Activated T-cell treated with anti-CD3 and anti-CD28 coated beads for 1 hour (primary cell): ENCODE measurements at regions not wholly inside any gene's neighbourhood (a gene's known extent, or its start where the extent isn't known, plus 50 kb on each side); places are given as distances from the start of the nearest gene placed in this dataset.

ENCODE experiments used
- DNase-seq: peaks from one replicate; pipeline ENCODE4 v3.0.0-alpha.2; 2020; ENCODE audit warnings: low read depth

DNA sequence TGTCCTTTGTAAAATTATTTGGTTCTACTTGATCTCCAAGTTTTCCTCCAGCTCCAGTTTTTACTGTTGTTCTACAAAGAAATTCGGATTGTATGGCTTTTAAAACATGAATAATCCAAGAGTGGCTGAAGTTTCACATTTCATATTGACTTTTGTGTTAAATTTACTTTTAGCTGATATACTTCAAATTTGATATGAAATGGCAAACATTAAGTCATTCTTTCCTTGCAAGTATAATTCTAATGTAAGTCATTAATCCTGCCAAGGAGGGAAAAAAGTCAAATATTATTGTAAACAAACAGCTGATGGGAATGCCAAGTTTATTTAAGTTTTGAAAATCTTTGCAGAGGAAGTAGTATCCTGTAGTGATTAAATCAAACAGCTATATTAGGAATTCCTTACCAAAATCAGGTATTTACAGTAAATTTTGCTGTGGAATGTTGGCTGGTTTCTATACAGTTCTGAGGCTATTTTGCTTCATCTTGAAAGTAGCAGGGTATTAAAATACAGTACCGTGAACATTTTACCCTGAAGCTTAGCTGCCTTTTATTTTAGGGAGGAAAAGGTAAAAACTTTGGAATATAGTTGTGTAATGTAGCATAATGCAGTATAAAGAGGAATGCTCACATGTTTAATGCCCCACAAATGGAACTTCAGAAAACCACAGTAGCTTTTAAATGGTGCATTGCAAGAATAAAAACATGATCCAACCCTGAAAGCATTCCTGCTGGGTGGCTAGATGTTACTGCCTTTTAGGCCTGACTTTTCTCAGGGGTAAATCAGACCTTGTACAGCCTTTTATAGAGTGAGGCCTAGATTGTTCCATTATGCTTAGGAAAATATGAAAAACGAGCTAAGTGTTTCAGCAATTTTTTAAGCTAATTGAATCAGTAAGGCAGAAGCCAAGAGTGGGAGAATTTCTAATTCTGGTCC is 62.7 kb upstream of the NT5C1B start:
- no peak for DNase-seq

DNA sequence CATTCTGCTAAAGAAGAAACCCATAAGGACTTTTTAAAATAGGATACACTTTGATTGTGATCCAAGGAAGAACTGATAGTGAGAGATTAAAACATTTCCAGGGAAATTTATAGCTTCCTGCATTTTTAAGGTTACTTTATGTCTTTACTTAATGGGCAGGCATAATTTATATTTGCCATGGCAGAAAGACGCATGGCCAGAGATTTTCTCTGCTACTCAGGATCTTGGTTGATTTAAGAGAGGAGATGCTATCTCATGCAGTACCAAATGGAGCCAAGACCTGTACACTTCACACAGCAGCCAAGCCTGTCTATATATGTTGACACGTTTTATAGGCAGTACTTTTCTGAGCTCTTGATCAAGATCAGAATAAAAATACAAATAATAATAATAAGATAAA is 60.9 kb upstream of the NT5C1B start:
- DNase-seq: no peak

DNA sequence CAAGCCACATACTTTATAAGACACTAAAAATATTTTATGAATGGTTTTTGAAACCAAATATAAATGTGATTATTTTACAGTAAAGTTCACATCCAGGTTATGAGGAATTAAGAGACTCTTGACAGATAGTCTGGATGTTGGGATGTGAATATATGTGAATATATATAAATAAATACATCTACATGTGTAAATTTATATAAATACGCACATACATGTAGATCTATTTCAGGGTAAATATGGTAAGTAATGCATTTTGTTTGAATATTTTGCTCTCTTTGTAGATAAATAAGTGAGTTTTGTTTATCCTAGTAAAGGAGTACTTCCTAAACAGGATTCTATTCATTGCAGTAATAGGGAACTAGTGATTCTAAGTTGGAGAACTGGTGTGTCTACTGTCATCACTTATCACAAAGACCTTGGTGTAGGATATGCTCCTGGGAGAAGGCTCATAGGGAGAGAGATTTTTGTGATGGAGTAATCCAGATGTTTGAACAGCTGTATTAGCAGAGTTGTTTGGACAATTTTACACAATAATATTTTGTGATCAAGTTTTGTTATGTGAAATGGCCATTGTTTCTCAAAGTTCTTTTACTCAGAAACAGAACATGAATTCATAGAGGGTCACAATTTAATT is 60.2 kb upstream of the NT5C1B start:
- DNase-seq: no peak

- no peak for DNase-seq
Measured at GRCh38 chr2:18648161-18648560, 58.8 kb upstream of the NT5C1B start.

GRCh38 chr2:18647731-18648130 is 58.4 kb upstream of the NT5C1B start:
- no peak for DNase-seq

GRCh38 chr2:18645315-18645714 is 55.9 kb upstream of the NT5C1B start:
- no peak for DNase-seq

DNA sequence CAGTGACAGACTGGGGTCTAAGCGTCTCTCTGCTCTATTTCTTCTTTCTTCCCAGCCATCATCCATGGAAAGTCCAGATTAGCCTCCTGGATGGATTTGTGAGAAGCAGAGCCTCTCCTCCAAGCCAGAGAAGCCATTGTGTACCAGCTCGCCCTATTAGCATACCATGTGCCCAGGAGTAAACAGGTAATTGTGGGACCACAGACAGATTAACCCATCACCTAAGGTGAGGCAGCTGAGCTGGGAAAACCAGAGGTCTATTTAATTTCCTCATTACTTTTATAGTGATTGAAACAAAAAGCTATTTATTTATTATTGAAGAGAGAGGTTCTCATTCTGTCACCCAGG is 54.7 kb upstream of the NT5C1B start:
- no peak for DNase-seq

- no peak for DNase-seq
Measured at GRCh38 chr2:18643326-18644114, 54.2 kb upstream of the NT5C1B start.

- DNase-seq: no peak
Measured at GRCh38 chr2:18641823-18642222, 52.5 kb upstream of the NT5C1B start.

- DNase-seq: no peak
Measured at GRCh38 chr2:18639756-18640453, 50.5 kb upstream of the NT5C1B start.
